ENCODE measurements at regions not wholly inside any gene's neighbourhood (a gene's known extent, or its start where the extent isn't known, plus 50 kb on each side); places are given as distances from the start of the nearest gene placed in this dataset.

- H3K9ac ChIP-seq (ENCODE audit: low read depth, low read length, poor library complexity, severe bottlenecking), result no peak overlapping the region
- TF ChIP-seq CTCF (conservative IDR thresholded peaks at IDR 0.05; ENCODE audit: low read length) (no peak), EZH2phosphoT487 (IDR thresholded peaks at IDR 0.05; ENCODE audit: borderline replicate concordance) (no peak)
- H3K4me3 ChIP-seq (ENCODE audit: low read length, poor library complexity, severe bottlenecking), result no peak overlapping the region
- no peaks in the 10 kb centered on the region for H3K27me3 ChIP-seq (ENCODE audit: insufficient read depth, low read length, poor library complexity, severe bottlenecking)
- H3F3A ChIP-seq (ENCODE audit: low read depth), result no peaks in the 10 kb centered on the region
- no peaks in the 10 kb centered on the region for H3K9me3 ChIP-seq (ENCODE audit: insufficient read depth, low read depth, low read length)
- H3K9me2 ChIP-seq (replicated peaks; ENCODE audit: low read depth, low read length), result no peaks in the 10 kb centered on the region
- H3K79me2 ChIP-seq (ENCODE audit: insufficient read depth, low read length), result no peaks in the 10 kb centered on the region
- H4K20me1 ChIP-seq (ENCODE audit: insufficient read depth, low read length, poor library complexity, severe bottlenecking), result no peaks in the 10 kb centered on the region
- no peaks in the 10 kb centered on the region for H3K4me1 ChIP-seq (ENCODE audit: insufficient read depth, low read length, poor library complexity, severe bottlenecking)
- no peak overlapping the region for H3K4me2 ChIP-seq (ENCODE audit: low read depth, low read length, poor library complexity, severe bottlenecking)
- no peak overlapping the region for H2AFZ ChIP-seq (ENCODE audit: low read length)
- no peaks in the 10 kb centered on the region for H3K36me3 ChIP-seq (ENCODE audit: insufficient read depth, low read length)
These were observed 192.7 kb upstream of the TFAP2D start for GRCh38 chr6:50520326-50521266.

- Histone ChIP-seq H3K36me3 (ENCODE audit: insufficient read depth, low read length) (no peaks in the 10 kb centered on the region), H3K9ac (ENCODE audit: low read depth, low read length, poor library complexity, severe bottlenecking) (no peak overlapping the region), H3K4me2 (ENCODE audit: low read depth, low read length, poor library complexity, severe bottlenecking) (no peak overlapping the region), H4K20me1 (ENCODE audit: insufficient read depth, low read length, poor library complexity, severe bottlenecking) (no peaks in the 10 kb centered on the region), H3F3A (ENCODE audit: low read depth) (no peaks in the 10 kb centered on the region), H3K9me3 (ENCODE audit: insufficient read depth, low read depth, low read length) (no peaks in the 10 kb centered on the region), H3K4me3 (ENCODE audit: low read length, poor library complexity, severe bottlenecking) (no peak overlapping the region), H3K79me2 (ENCODE audit: insufficient read depth, low read length) (no peaks in the 10 kb centered on the region), H3K27me3 (ENCODE audit: insufficient read depth, low read length, poor library complexity, severe bottlenecking) (no peaks in the 10 kb centered on the region), H3K9me2 (replicated peaks; ENCODE audit: low read depth, low read length) (no peaks in the 10 kb centered on the region), H3K4me1 (ENCODE audit: insufficient read depth, low read length, poor library complexity, severe bottlenecking) (no peaks in the 10 kb centered on the region), H2AFZ (ENCODE audit: low read length) (no peak overlapping the region)
- no peak for TF ChIP-seq CTCF (conservative IDR thresholded peaks at IDR 0.05; ENCODE audit: low read length)
- TF ChIP-seq EZH2phosphoT487 (IDR thresholded peaks at IDR 0.05; ENCODE audit: borderline replicate concordance), result no peak
These were observed 189.0 kb upstream of the TFAP2D start for GRCh38 chr6:50524341-50524740.

GRCh38 chr6:50527985-50528384 is 185.3 kb upstream of the TFAP2D start:
- TF ChIP-seq EZH2phosphoT487 (IDR thresholded peaks at IDR 0.05; ENCODE audit: borderline replicate concordance), result no peak
- no peak for TF ChIP-seq CTCF (conservative IDR thresholded peaks at IDR 0.05; ENCODE audit: low read length)
- no peak overlapping the region for H3K9ac ChIP-seq (ENCODE audit: low read depth, low read length, poor library complexity, severe bottlenecking)

More at GRCh38 chr6:50527985-50528384, 185.3 kb upstream of the TFAP2D start:
- no peaks in the 10 kb centered on the region for H3K36me3 ChIP-seq (ENCODE audit: insufficient read depth, low read length)
- no peaks in the 10 kb centered on the region for H3K9me2 ChIP-seq (replicated peaks; ENCODE audit: low read depth, low read length)
- no peak overlapping the region for H3K4me2 ChIP-seq (ENCODE audit: low read depth, low read length, poor library complexity, severe bottlenecking)
- H2AFZ ChIP-seq (ENCODE audit: low read length), result no peak overlapping the region
- H3K79me2 ChIP-seq (ENCODE audit: insufficient read depth, low read length), result no peaks in the 10 kb centered on the region
- H3K9me3 ChIP-seq (ENCODE audit: insufficient read depth, low read depth, low read length), result no peaks in the 10 kb centered on the region
- no peaks in the 10 kb centered on the region for H4K20me1 ChIP-seq (ENCODE audit: insufficient read depth, low read length, poor library complexity, severe bottlenecking)
- H3K4me3 ChIP-seq (ENCODE audit: low read length, poor library complexity, severe bottlenecking), result no peak overlapping the region
- no peaks in the 10 kb centered on the region for H3K27me3 ChIP-seq (ENCODE audit: insufficient read depth, low read length, poor library complexity, severe bottlenecking)
- no peaks in the 10 kb centered on the region for H3F3A ChIP-seq (ENCODE audit: low read depth)
- no peaks in the 10 kb centered on the region for H3K4me1 ChIP-seq (ENCODE audit: insufficient read depth, low read length, poor library complexity, severe bottlenecking)

Data from Loucy (cell line).